CD4-positive, alpha-beta T cell treated with Interleukin-17A for 4 hours (primary cell): ENCODE measurements at regions not wholly inside any gene's neighbourhood (a gene's known extent, or its start where the extent isn't known, plus 50 kb on each side); places are given as distances from the start of the nearest gene placed in this dataset.

Experiments used
- DNase-seq: peaks from one replicate; pipeline ENCODE4 v3.0.0-alpha.2; 2020; ENCODE audit warnings: mixed read lengths

- no peak for DNase-seq
Measured at GRCh38 chr16:50953290-50953689, 197.8 kb downstream of the SALL1 start.

- DNase-seq, result no peak
Measured at GRCh38 chr16:50950955-50951354, 200.1 kb downstream of the SALL1 start.

- DNase-seq, result no peak
Measured at GRCh38 chr16:50948268-50948930, 202.7 kb downstream of the SALL1 start.

- DNase-seq, result no peak
Measured at GRCh38 chr16:50947826-50948225, 203.2 kb downstream of the SALL1 start.

GRCh38 chr16:50946606-50947005, 204.5 kb downstream of the SALL1 start:
- DNase-seq, result no peak

- no peak for DNase-seq
Measured at GRCh38 chr16:50946098-50946497, 204.2 kb downstream of the CYLD start.

GRCh38 chr16:50945171-50945570, 203.3 kb downstream of the CYLD start:
- DNase-seq, result no peak

- no peak for DNase-seq
Measured at GRCh38 chr16:50944436-50944835, 202.6 kb downstream of the CYLD start.

GRCh38 chr16:50944033-50944432, 202.1 kb downstream of the CYLD start:
- no peak for DNase-seq

GRCh38 chr16:50942143-50942542, 200.3 kb downstream of the CYLD start:
- no peak for DNase-seq

- no peak for DNase-seq
Measured at GRCh38 chr16:50941681-50942080, 199.8 kb downstream of the CYLD start.

- DNase-seq, result no peak
Measured at GRCh38 chr16:50940275-50940854, 198.5 kb downstream of the CYLD start.

- no peak for DNase-seq
Measured at GRCh38 chr16:50939356-50939755, 197.5 kb downstream of the CYLD start.

- DNase-seq, result no peak
Measured at GRCh38 chr16:50938932-50939331, 197.0 kb downstream of the CYLD start.

- no peak for DNase-seq
Measured at GRCh38 chr16:50933262-50933661, 191.4 kb downstream of the CYLD start.

GRCh38 chr16:50932348-50932935, 190.6 kb downstream of the CYLD start:
- DNase-seq, result no peak

- DNase-seq, result no peak
Measured at GRCh38 chr16:50928065-50928464, 186.2 kb downstream of the CYLD start.

- DNase-seq, result no peak
Measured at GRCh38 chr16:50925758-50926357, 184.0 kb downstream of the CYLD start.

- no peak for DNase-seq
Measured at GRCh38 chr16:50924759-50925545, 183.1 kb downstream of the CYLD start.

- no peak for DNase-seq
Measured at GRCh38 chr16:50917950-50918703, 176.2 kb downstream of the CYLD start.

- DNase-seq, result no peak
Measured at GRCh38 chr16:50916040-50916439, 174.2 kb downstream of the CYLD start.

GRCh38 chr16:50915120-50915519, 173.2 kb downstream of the CYLD start:
- DNase-seq, result no peak

- no peak for DNase-seq
Measured at GRCh38 chr16:50910736-50911100, 168.8 kb downstream of the CYLD start.
